Fibroblast of villous mesenchyme (primary cell): ENCODE measurements at regions not wholly inside any gene's neighbourhood (a gene's known extent, or its start where the extent isn't known, plus 50 kb on each side); places are given as distances from the start of the nearest gene placed in this dataset.

Experiments
- DNase-seq: peaks from one replicate; pipeline ENCODE4 v3.0.0-alpha.2; 2010; ENCODE audit warnings: low read depth
- H3K4me3 ChIP-seq: 2 replicates; pipeline ENCODE4 v1.5.1; 2011; ENCODE audit warnings: low read depth, mild to moderate bottlenecking, low read length
- TF ChIP-seq, protein P1 (sequence below): IDR thresholded peaks from 2 replicates; pipeline ENCODE4 v1.5.1; 2012; ENCODE audit warnings: low read depth, mild to moderate bottlenecking, low read length; ENCODE audit not compliant: insufficient read depth

DNA sequence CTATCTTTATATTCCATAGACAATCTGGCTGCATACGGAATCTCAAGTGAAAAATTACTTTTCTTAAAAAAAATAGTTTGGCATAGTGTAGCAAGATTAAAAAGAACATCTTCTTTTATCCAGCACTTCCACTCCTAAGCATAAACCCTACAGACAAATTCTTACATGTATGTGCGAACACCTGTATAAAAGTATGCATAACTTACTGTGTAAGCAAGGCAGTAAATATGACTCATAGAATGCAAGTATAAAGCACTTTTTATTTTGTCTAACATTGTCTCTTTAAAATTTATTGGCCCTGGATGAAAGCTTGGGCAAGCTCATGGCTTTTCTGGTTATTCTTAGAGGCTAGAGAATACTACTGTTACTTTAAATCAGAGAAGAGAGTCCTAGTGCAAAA is 86.4 kb downstream of the MSX2 start:
- TF ChIP-seq, protein P1, sequence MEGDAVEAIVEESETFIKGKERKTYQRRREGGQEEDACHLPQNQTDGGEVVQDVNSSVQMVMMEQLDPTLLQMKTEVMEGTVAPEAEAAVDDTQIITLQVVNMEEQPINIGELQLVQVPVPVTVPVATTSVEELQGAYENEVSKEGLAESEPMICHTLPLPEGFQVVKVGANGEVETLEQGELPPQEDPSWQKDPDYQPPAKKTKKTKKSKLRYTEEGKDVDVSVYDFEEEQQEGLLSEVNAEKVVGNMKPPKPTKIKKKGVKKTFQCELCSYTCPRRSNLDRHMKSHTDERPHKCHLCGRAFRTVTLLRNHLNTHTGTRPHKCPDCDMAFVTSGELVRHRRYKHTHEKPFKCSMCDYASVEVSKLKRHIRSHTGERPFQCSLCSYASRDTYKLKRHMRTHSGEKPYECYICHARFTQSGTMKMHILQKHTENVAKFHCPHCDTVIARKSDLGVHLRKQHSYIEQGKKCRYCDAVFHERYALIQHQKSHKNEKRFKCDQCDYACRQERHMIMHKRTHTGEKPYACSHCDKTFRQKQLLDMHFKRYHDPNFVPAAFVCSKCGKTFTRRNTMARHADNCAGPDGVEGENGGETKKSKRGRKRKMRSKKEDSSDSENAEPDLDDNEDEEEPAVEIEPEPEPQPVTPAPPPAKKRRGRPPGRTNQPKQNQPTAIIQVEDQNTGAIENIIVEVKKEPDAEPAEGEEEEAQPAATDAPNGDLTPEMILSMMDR, result no peak
- DNase-seq, result no peak
- no peak overlapping the region for H3K4me3 ChIP-seq

DNA sequence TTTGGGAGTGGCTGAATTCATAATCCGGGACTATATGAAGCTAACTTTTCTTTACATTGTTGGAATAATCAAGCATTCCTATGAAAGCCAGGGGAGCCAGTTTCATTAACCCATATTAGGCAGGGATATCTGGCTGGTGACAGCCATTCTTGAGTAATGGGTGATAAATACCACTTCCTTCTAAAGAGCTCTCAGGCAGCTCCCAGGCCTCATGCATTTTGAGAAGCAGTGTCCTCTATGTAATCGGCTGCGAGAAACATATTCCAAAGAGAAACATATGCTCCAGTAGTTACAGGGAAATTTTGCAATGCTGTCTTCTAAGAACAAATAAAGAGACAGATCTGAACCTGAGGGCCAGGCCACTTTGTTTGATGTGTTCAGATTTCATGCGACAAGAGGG is 83.1 kb downstream of the MSX2 start:
- TF ChIP-seq, protein P1, result no peak
- no peak for DNase-seq
- H3K4me3 ChIP-seq, result no peak overlapping the region

DNA sequence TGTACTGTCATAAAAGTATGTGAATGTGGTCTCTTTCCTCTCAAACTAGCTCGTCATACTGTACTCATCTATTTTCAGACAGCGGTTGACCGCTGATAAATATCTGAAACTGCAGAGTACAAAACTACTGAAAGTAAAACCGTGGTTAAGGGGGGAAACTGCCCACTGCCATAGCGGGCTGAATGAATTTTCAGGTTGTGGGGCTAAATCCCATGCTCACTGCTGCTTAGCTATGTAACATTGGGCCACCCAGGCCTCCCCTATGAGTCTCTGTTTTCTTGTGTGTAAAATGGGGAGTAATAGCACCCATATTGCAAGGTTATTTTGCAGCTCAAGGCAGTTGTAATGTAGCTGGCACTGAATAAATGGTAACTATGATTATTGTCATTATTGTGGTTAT is 82.3 kb downstream of the MSX2 start:
- TF ChIP-seq, protein P1, result no peak
- no peak for DNase-seq

DNA sequence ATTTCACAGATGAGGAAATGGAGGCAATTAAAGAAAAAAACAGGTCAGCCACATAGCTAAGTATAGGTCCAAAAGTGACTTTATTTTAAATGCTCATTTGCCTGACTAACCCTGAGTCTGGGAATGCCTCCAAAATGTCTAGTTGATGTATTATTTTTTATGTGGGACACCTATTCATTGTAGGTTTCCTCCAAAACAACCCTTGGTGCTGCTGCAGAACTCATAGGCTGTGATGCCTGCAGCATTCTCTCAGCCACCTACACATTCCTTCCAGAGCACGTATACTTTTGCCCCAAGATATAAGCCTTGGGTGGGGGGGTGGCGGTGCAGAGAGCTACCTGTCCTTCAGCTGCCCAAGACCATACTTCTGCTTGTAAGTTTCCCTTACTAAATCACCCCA is 77.4 kb downstream of the MSX2 start:
- DNase-seq, result no peak
- TF ChIP-seq, protein P1, result no peak
- no peak overlapping the region for H3K4me3 ChIP-seq

More for the DNA sequence above, 82.3 kb downstream of the MSX2 start:
- H3K4me3 ChIP-seq, result no peak overlapping the region

DNA sequence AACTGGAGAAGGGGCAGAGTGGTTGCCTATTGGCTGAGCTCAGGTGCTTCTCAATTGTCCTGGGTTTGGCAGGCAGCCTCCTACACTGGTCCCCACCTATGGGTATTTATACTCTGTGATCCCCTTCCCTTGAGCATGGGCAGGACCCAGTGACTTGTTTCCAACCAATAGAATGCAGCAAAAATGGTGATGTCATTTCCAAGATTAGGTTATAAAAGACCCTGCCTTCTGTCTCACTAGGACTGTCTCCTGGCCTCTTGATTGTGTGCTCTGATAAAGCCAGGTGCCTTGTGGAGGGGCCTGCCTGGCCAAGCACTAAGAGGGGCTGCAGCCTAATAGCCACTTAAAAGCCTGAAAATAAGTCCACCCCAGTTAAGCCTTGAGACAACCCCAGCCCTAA is 76.1 kb downstream of the MSX2 start:
- TF ChIP-seq, protein P1, result no peak
- no peak overlapping the region for H3K4me3 ChIP-seq
- DNase-seq, result no peak

DNA sequence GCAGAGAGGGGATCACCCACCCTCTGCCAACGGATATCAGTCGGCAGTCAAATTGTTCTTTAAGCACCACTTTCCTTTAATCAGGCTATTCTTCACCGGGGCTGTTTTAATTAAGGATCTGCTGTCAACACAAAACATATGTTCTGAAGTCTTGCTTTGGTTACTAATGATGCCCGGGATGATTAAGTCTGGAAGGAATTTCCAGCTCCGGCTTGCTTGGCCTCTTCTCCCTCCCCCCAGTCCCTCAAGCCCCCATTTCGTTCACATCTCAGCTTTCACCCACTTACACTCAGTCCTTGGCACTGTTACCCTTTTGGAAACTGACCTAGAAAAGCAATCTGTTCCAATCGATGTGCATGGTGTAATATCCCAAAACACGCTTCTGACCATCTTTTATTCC is 74.7 kb downstream of the MSX2 start:
- no peak overlapping the region for H3K4me3 ChIP-seq
- TF ChIP-seq, protein P1, result no peak
- DNase-seq, result peak; percentile 10

DNA sequence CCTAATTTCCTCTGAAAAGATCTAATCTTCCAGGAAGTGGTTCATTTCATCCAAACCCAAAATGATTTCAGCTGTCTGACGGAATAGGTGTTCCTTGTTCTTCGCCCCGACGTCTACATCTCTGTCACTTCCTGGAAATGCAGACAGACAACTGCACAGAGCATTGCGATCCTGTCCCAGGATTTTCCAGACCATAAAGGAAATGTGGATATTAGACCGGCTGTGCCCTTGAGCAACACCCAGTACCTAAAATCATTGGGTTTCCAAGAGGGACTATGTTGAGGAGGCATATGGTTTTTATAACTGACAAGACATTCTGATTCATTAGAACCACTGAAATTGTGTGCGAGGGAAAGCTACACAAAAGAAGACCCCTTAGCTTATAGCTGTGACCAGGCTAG is 74.2 kb downstream of the MSX2 start:
- peak; percentile 9 for DNase-seq
- TF ChIP-seq, protein P1, result no peak
- no peak overlapping the region for H3K4me3 ChIP-seq
